Memory B cell (primary cell): ENCODE measurements at regions not wholly inside any gene's neighbourhood (a gene's known extent, or its start where the extent isn't known, plus 50 kb on each side); places are given as distances from the start of the nearest gene placed in this dataset.

Experiments
- ATAC-seq: fragments of 150-1000 bp; cut with Tn5 transposase; 2 replicates; pipeline ENCODE4 v1.10.0; 2021; ENCODE audit warnings: low read depth, mild to moderate bottlenecking, moderate library complexity
- DNase-seq, 2 donors: peaks; one replicate each; pipeline ENCODE4 v3.0.0; 2022; ENCODE audit warnings: low spot score in 2 of 2
- H3K27ac Mint-ChIP-seq: one replicate; pipeline ENCODE4 v1.8.0; 2022; ENCODE audit warnings: mild to moderate bottlenecking, moderate library complexity, mixed read lengths
- H3K27me3 Mint-ChIP-seq: one replicate; pipeline ENCODE4 v1.8.0; 2022; ENCODE audit warnings: mixed read lengths
- H3K36me3 Mint-ChIP-seq: one replicate; pipeline ENCODE4 v1.8.0; 2022; ENCODE audit warnings: mild to moderate bottlenecking, mixed read lengths
- H3K4me1 Mint-ChIP-seq: one replicate; pipeline ENCODE4 v1.8.0; 2022; ENCODE audit warnings: mixed read lengths
- H3K4me3 Mint-ChIP-seq: one replicate; pipeline ENCODE4 v1.8.0; 2022; ENCODE audit warnings: mild to moderate bottlenecking, moderate library complexity, mixed read lengths
- H3K9me3 Mint-ChIP-seq: one replicate; pipeline ENCODE4 v1.8.0; 2022; ENCODE audit warnings: mixed read lengths

- no peak overlapping the region for H3K27ac Mint-ChIP-seq
These were observed 284.5 kb upstream of the MME start for GRCh38 chr3:154795582-154795981.

GRCh38 chr3:154794814-154795445, 285.2 kb upstream of the MME start:
- DNase-seq (no peak), ATAC-seq (no peak)
- Mint-ChIP-seq H3K9me3 (no peaks in the 10 kb centered on the region), H3K27ac (no peak overlapping the region), H3K4me3 (no peak overlapping the region), H3K36me3 (no peaks in the 10 kb centered on the region), H3K27me3 (no peaks in the 10 kb centered on the region), H3K4me1 (no peaks in the 10 kb centered on the region)

More at GRCh38 chr3:154795582-154795981, 284.5 kb upstream of the MME start:
- ATAC-seq = no peak
- no peaks in the 10 kb centered on the region for H3K4me1 Mint-ChIP-seq
- H3K9me3 Mint-ChIP-seq = no peaks in the 10 kb centered on the region
- no peak for DNase-seq
- H3K4me3 Mint-ChIP-seq = no peak overlapping the region
- H3K27me3 Mint-ChIP-seq = no peaks in the 10 kb centered on the region
- no peaks in the 10 kb centered on the region for H3K36me3 Mint-ChIP-seq

DNA sequence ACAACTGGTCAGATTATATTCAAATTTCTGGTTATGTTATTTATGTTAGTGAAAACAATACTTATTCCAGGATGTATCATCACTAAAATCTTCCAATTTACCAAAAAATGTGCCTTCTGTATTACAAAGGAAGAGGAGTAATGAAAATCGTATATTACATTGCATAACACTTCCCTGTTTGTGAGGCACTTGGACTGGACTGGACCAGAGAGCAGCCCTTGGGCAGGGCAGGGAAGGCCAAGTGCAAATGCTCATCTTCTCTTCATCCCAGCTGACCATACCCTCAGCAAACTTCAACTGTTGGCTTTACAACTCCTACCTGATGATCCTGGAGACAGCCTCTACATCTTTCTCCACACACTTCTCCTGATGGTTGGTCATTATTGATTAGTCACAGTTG, 285.7 kb upstream of the MME start:
- ATAC-seq = no peak

GRCh38 chr3:154792828-154793227, 287.3 kb upstream of the MME start:
- Mint-ChIP-seq H3K4me1 (no peaks in the 10 kb centered on the region), H3K27ac (no peak overlapping the region), H3K27me3 (no peaks in the 10 kb centered on the region), H3K9me3 (no peaks in the 10 kb centered on the region), H3K4me3 (no peak overlapping the region), H3K36me3 (no peaks in the 10 kb centered on the region)
- DNase-seq (no peak), ATAC-seq (no peak)

More for the DNA sequence above, 285.7 kb upstream of the MME start:
- H3K4me1 Mint-ChIP-seq = no peaks in the 10 kb centered on the region
- H3K27me3 Mint-ChIP-seq = no peaks in the 10 kb centered on the region
- H3K9me3 Mint-ChIP-seq = no peaks in the 10 kb centered on the region
- no peaks in the 10 kb centered on the region for H3K36me3 Mint-ChIP-seq
- no peak for DNase-seq
- no peak overlapping the region for H3K4me3 Mint-ChIP-seq
- H3K27ac Mint-ChIP-seq = no peak overlapping the region

DNA sequence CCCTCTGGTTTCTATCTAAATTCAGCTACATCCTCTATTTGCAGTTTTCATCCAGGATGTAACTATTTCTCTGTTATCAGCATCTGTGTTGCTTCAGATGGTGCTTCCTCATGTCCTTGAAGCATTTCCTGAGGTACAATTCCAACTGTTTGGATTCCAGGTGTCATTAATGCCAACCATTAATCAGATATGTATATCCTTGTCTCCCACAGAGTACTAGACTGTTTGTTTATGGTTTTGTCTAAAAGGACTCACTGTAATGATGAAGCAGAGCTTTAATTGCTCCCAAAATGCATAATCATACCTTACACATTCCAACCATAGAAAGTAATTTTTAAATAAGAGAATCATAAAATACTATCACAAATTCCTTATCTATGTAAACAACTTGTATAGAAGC, 288.5 kb upstream of the MME start:
- no peak overlapping the region for H3K4me3 Mint-ChIP-seq
- DNase-seq (no peak), ATAC-seq (no peak)
- H3K4me1 Mint-ChIP-seq = no peaks in the 10 kb centered on the region
- no peaks in the 10 kb centered on the region for H3K36me3 Mint-ChIP-seq
- no peaks in the 10 kb centered on the region for H3K9me3 Mint-ChIP-seq
- H3K27me3 Mint-ChIP-seq = no peaks in the 10 kb centered on the region
- H3K27ac Mint-ChIP-seq = no peak overlapping the region

GRCh38 chr3:154786724-154787123, 293.4 kb upstream of the MME start:
- H3K36me3 Mint-ChIP-seq = no peaks in the 10 kb centered on the region
- no peaks in the 10 kb centered on the region for H3K4me1 Mint-ChIP-seq
- ATAC-seq (no peak), DNase-seq (no peak)
- peaks cover 3% of the 10 kb centered on the region for H3K9me3 Mint-ChIP-seq
- H3K27ac Mint-ChIP-seq = no peak overlapping the region
- no peaks in the 10 kb centered on the region for H3K27me3 Mint-ChIP-seq
- no peak overlapping the region for H3K4me3 Mint-ChIP-seq

GRCh38 chr3:154783521-154783931, 296.6 kb upstream of the MME start:
- Mint-ChIP-seq H3K27me3 (no peaks in the 10 kb centered on the region), H3K9me3 (peaks cover 4% of the 10 kb centered on the region), H3K27ac (no peak overlapping the region), H3K36me3 (no peaks in the 10 kb centered on the region), H3K4me3 (no peak overlapping the region), H3K4me1 (no peaks in the 10 kb centered on the region)
- ATAC-seq (no peak), DNase-seq (no peak)

- Mint-ChIP-seq H3K4me3 (no peak overlapping the region), H3K4me1 (no peaks in the 10 kb centered on the region), H3K27ac (no peak overlapping the region), H3K36me3 (no peaks in the 10 kb centered on the region), H3K27me3 (no peaks in the 10 kb centered on the region), H3K9me3 (peaks cover 4% of the 10 kb centered on the region)
- ATAC-seq = no peak
- DNase-seq = no peak
These were observed 297.1 kb upstream of the MME start for GRCh38 chr3:154783061-154783460.

DNA sequence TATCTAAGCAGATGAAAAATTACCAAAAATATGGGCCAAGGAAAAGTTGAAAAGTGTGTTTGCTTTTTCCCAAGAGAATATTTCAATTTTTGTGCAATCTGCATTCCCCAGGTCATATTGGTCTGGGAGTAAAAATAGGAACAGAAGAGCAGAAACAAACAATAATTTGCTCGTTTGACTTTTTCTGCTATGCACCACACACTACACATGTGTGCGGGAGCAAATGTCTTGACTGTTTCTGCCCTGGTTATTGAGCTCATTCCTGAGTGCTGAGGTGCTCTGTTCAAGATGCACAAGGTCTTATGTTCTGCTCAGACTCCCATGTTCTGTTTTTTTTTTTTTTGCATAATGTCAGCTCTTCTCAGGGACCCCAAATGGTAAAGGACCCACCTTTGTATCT, 298.0 kb upstream of the MME start:
- no peak for ATAC-seq
- Mint-ChIP-seq H3K27me3 (no peaks in the 10 kb centered on the region), H3K27ac (no peak overlapping the region), H3K9me3 (peaks cover 4% of the 10 kb centered on the region), H3K4me1 (no peaks in the 10 kb centered on the region), H3K4me3 (no peak overlapping the region), H3K36me3 (no peaks in the 10 kb centered on the region)
- no peak for DNase-seq

GRCh38 chr3:154781595-154781994, 298.5 kb upstream of the MME start:
- no peaks in the 10 kb centered on the region for H3K4me1 Mint-ChIP-seq
- peaks cover 4% of the 10 kb centered on the region for H3K9me3 Mint-ChIP-seq
- no peak for ATAC-seq

GRCh38 chr3:154780263-154780662, 299.9 kb upstream of the MME start:
- DNase-seq = no peak
- H3K27ac Mint-ChIP-seq = no peak overlapping the region
- no peak for ATAC-seq
- no peaks in the 10 kb centered on the region for H3K4me1 Mint-ChIP-seq
- no peak overlapping the region for H3K4me3 Mint-ChIP-seq
- peaks cover 4% of the 10 kb centered on the region for H3K9me3 Mint-ChIP-seq
- no peaks in the 10 kb centered on the region for H3K36me3 Mint-ChIP-seq
- H3K27me3 Mint-ChIP-seq = no peaks in the 10 kb centered on the region

More at GRCh38 chr3:154781595-154781994, 298.5 kb upstream of the MME start:
- Mint-ChIP-seq H3K27me3 (no peaks in the 10 kb centered on the region), H3K36me3 (no peaks in the 10 kb centered on the region), H3K4me3 (no peak overlapping the region), H3K27ac (no peak overlapping the region)
- no peak for DNase-seq

- no peaks in the 10 kb centered on the region for H3K4me1 Mint-ChIP-seq
- no peak for ATAC-seq
- peaks cover 4% of the 10 kb centered on the region for H3K9me3 Mint-ChIP-seq
- no peaks in the 10 kb centered on the region for H3K36me3 Mint-ChIP-seq
- no peak for DNase-seq
- H3K27ac Mint-ChIP-seq = no peak overlapping the region
- H3K4me3 Mint-ChIP-seq = no peak overlapping the region
- H3K27me3 Mint-ChIP-seq = no peaks in the 10 kb centered on the region
These were observed 300.5 kb upstream of the MME start for GRCh38 chr3:154779571-154779970.

DNA sequence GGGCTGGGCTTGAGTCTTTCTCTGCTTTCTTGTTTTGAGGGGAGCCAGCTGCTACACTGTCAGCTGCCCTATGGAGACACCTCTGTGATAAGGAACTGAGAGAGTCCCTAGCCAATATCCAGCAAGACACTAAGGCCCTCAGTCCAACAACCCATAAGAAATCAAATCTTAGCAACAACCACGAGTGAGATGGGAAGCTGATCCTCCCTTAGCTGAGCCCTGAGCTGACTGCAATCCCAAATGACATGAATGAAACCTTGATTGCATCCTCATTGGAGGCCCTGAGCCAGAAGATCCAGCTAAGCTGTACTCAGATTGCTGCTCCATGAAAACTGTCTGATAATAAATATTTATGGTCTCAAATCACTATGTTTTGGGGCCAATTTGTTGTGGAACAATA, 302.1 kb upstream of the MME start:
- Mint-ChIP-seq H3K36me3 (no peaks in the 10 kb centered on the region), H3K4me1 (no peaks in the 10 kb centered on the region), H3K27ac (no peak overlapping the region), H3K27me3 (no peaks in the 10 kb centered on the region), H3K4me3 (no peak overlapping the region), H3K9me3 (peaks cover 2% of the 10 kb centered on the region)
- ATAC-seq (no peak), DNase-seq (no peak)

DNA sequence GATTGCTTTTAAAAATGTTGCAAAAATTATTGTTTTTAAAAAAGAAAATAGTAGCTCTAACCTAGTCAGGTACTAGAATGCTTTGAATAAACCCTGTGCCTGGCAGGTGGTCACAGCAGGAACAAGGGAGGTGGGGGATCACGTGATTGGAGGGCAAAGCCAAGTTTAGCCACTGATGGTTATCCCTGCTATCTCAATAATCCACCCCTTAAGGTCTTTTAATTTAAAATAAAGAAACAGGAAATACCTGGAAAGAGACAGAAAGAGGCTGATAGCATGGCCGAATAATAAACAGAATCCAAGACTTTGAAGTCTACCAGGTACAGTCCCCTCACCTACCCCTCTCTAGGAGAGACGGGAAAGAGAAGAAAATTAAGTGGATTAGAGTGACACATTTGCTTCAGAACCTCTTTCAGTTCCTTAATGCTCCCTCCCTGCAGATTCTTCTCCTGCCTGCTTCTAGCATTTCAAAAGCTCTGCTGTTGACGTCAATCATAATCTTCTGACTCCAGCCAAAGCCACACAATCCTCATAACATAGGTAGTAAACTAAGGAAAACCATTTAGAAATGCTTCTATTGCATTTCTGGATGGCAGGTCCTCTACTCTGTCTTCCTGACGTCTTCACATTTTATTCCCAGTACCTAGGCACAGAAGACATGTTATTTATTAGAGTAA, 303.4 kb upstream of the MME start:
- no peaks in the 10 kb centered on the region for H3K36me3 Mint-ChIP-seq
- DNase-seq (no peak), ATAC-seq (no peak)
- no peaks in the 10 kb centered on the region for H3K27me3 Mint-ChIP-seq
- H3K9me3 Mint-ChIP-seq = peaks cover under 1% of the 10 kb centered on the region
- no peak overlapping the region for H3K4me3 Mint-ChIP-seq
- H3K27ac Mint-ChIP-seq = no peak overlapping the region
- no peaks in the 10 kb centered on the region for H3K4me1 Mint-ChIP-seq
